SU-DHL-6 (cell line): ENCODE measurements at regions not wholly inside any gene's neighbourhood (a gene's known extent, or its start where the extent isn't known, plus 50 kb on each side); places are given as distances from the start of the nearest gene placed in this dataset.

Source experiments
- H2AFZ ChIP-seq: fragments of 200-600 bp; sonication (generic); 2 replicates; pipeline ENCODE4 v1.6.1; 2014; ENCODE audit warnings: low read depth, mild to moderate bottlenecking, moderate library complexity, mixed read lengths, antibody characterized with exemption, low read length; ENCODE audit not compliant: severe bottlenecking
- H3F3A ChIP-seq: fragments of 200-600 bp; shearing (Covaris generic); 2 replicates; pipeline ENCODE4 v1.6.0; 2016; ENCODE audit warnings: antibody characterized with exemption, mild to moderate bottlenecking; ENCODE audit not compliant: insufficient read depth
- H3K27ac ChIP-seq: fragments of 200-600 bp; sonication (generic); 2 replicates; pipeline ENCODE4 v1.5.1; 2016; ENCODE audit warnings: low read depth, mild to moderate bottlenecking, low read length, moderate library complexity, mixed read lengths
- H3K27me3 ChIP-seq: fragments of 200-600 bp; sonication (generic), shearing (Covaris generic); 2 replicates; pipeline ENCODE4 v1.6.0; 2014; ENCODE audit warnings: mild to moderate bottlenecking, low read length
- H3K36me3 ChIP-seq: fragments of 200-600 bp; sonication (generic); 2 replicates; pipeline ENCODE4 v1.6.1; 2014; ENCODE audit warnings: mild to moderate bottlenecking, low read length, mixed read lengths
- H3K4me2 ChIP-seq: fragments of 300-600, 200-600 bp; shearing (Covaris generic), sonication (generic); 2 replicates; pipeline ENCODE4 v1.6.0; 2014; ENCODE audit warnings: low read length, low read depth, mild to moderate bottlenecking; ENCODE audit not compliant: poor library complexity, severe bottlenecking
- H3K4me3 ChIP-seq: fragments of 200-600 bp; sonication (generic); 2 replicates; pipeline ENCODE4 v1.5.1; 2014; ENCODE audit warnings: antibody characterized with exemption, low read length, mild to moderate bottlenecking, mixed read lengths; ENCODE audit not compliant: insufficient read depth, poor library complexity, severe bottlenecking
- H3K79me2 ChIP-seq: fragments of 200-600 bp; sonication (generic); 2 replicates; pipeline ENCODE4 v1.6.1; 2014; ENCODE audit warnings: mild to moderate bottlenecking, low read length, moderate library complexity; ENCODE audit not compliant: insufficient read depth
- H3K9ac ChIP-seq: fragments of 200-600 bp; sonication (generic); 2 replicates; pipeline ENCODE4 v1.7.0; 2014; ENCODE audit warnings: mild to moderate bottlenecking, low read length
- H3K9me2 ChIP-seq: fragments of 200-600 bp; sonication (generic); replicated peaks from 2 replicates; pipeline ENCODE4 v1.6.1; 2014; ENCODE audit warnings: low read length; ENCODE audit not compliant: insufficient read depth
- H3K9me3 ChIP-seq: fragments of 200-600 bp; sonication (generic); 2 replicates; pipeline ENCODE4 v1.6.1; 2014; ENCODE audit warnings: low read length, mixed read lengths; ENCODE audit not compliant: insufficient read depth
- H4K20me1 ChIP-seq: fragments of 200-600 bp; sonication (generic); 2 replicates; pipeline ENCODE4 v1.6.1; 2014; ENCODE audit warnings: low read depth, mild to moderate bottlenecking, antibody characterized with exemption, low read length, moderate library complexity, mixed read lengths
- CTCF ChIP-seq: fragments of 200-600 bp; sonication (generic); IDR thresholded peaks from one replicate; pipeline ENCODE4 v1.5.1; 2017; ENCODE audit warnings: antibody characterized with exemption, mild to moderate bottlenecking, low read length, moderate library complexity; ENCODE audit not compliant: insufficient read depth, poor library complexity, severe bottlenecking
- EZH2phosphoT487 ChIP-seq: fragments of 200-600 bp; sonication (generic), shearing (Covaris generic); conservative IDR thresholded peaks from 2 replicates; pipeline ENCODE4 v1.6.1; 2018; ENCODE audit warnings: mild to moderate bottlenecking, antibody characterized with exemption, low read length, moderate library complexity, mixed read lengths

- TF ChIP-seq EZH2phosphoT487 = no peak
- Histone ChIP-seq H3K36me3 (no peaks in the 10 kb centered on the region), H3K27me3 (no peaks in the 10 kb centered on the region), H3K9me3 (no peaks in the 10 kb centered on the region), H3K27ac (no peak overlapping the region), H3K4me3 (no peak overlapping the region), H2AFZ (no peak overlapping the region), H3K9me2 (no peaks in the 10 kb centered on the region), H4K20me1 (no peaks in the 10 kb centered on the region), H3K9ac (no peak overlapping the region), H3K4me2 (no peak overlapping the region), H3F3A (no peaks in the 10 kb centered on the region), H3K79me2 (no peaks in the 10 kb centered on the region)
Measured at GRCh38 chr19:27652281-27652680, 1560.7 kb downstream of the UQCRFS1 start.

GRCh38 chr19:27647423-27647822 lies 1565.5 kb downstream of the UQCRFS1 start:
- no peaks in the 10 kb centered on the region for H3F3A ChIP-seq
- H3K9ac ChIP-seq = no peak overlapping the region
- no peaks in the 10 kb centered on the region for H4K20me1 ChIP-seq
- H3K27me3 ChIP-seq = no peaks in the 10 kb centered on the region
- no peak overlapping the region for H3K4me3 ChIP-seq
- H3K27ac ChIP-seq = no peak overlapping the region
- no peaks in the 10 kb centered on the region for H3K9me2 ChIP-seq
- H3K9me3 ChIP-seq = no peaks in the 10 kb centered on the region
- no peak overlapping the region for H3K4me2 ChIP-seq
- no peaks in the 10 kb centered on the region for H3K79me2 ChIP-seq
- TF ChIP-seq EZH2phosphoT487 = no peak
- no peak for TF ChIP-seq CTCF
- H3K36me3 ChIP-seq = no peaks in the 10 kb centered on the region
- H2AFZ ChIP-seq = no peak overlapping the region

- H3K27ac ChIP-seq = no peak overlapping the region
- TF ChIP-seq EZH2phosphoT487 (no peak), CTCF (no peak)
- H2AFZ ChIP-seq = no peak overlapping the region
- H3K9ac ChIP-seq = no peak overlapping the region
- no peak overlapping the region for H3K4me3 ChIP-seq
- H4K20me1 ChIP-seq = no peaks in the 10 kb centered on the region
- H3K9me2 ChIP-seq = no peaks in the 10 kb centered on the region
- no peaks in the 10 kb centered on the region for H3K79me2 ChIP-seq
- no peaks in the 10 kb centered on the region for H3K27me3 ChIP-seq
- 0 out of 2 replicates have a peak, but pooled peaks cover 9% of the 10 kb centered on the region for H3K9me3 ChIP-seq
- H3K4me2 ChIP-seq = no peak overlapping the region
- no peaks in the 10 kb centered on the region for H3K36me3 ChIP-seq
- H3F3A ChIP-seq = no peaks in the 10 kb centered on the region
Measured at GRCh38 chr19:27635401-27635800, 1577.5 kb downstream of the UQCRFS1 start.

GRCh38 chr19:27618006-27618405 lies 1594.9 kb downstream of the UQCRFS1 start:
- no peaks in the 10 kb centered on the region; the same call in 1 of the 2 replicates for H3K36me3 ChIP-seq
- no peaks in the 10 kb centered on the region for H3K27me3 ChIP-seq
- no peak overlapping the region for H3K4me2 ChIP-seq
- H3K79me2 ChIP-seq = no peaks in the 10 kb centered on the region
- H2AFZ ChIP-seq = no peak overlapping the region
- TF ChIP-seq CTCF (no peak), EZH2phosphoT487 (no peak)
- H3K9ac ChIP-seq = no peak overlapping the region
- H3K27ac ChIP-seq = no peak overlapping the region
- H4K20me1 ChIP-seq = no peaks in the 10 kb centered on the region
- peaks cover 70% of the 10 kb centered on the region for H3K9me3 ChIP-seq
- no peaks in the 10 kb centered on the region for H3K9me2 ChIP-seq
- no peaks in the 10 kb centered on the region for H3F3A ChIP-seq
- H3K4me3 ChIP-seq = no peak overlapping the region
